ENCODE measurements at regions not wholly inside any gene's neighbourhood (a gene's known extent, or its start where the extent isn't known, plus 50 kb on each side); places are given as distances from the start of the nearest gene placed in this dataset.
"Not testable (repeated sequence)": the region's sequence is repeated elsewhere in the genome, so short reads cannot be mapped to it uniquely, and the experiment has no call there.

GRCh38 chr16:85521552-85522307 is 91.4 kb upstream of the GSE1 start:
- DNase-seq = no peak

GRCh38 chr16:85522308-85522841 is 90.7 kb upstream of the GSE1 start:
- no peak for DNase-seq

GRCh38 chr16:85522842-85523601 is 90.1 kb upstream of the GSE1 start:
- no peak for DNase-seq

GRCh38 chr16:85523602-85524364 is 89.3 kb upstream of the GSE1 start:
- DNase-seq = no peak

GRCh38 chr16:85524365-85524629 is 88.8 kb upstream of the GSE1 start:
- DNase-seq = no peak

- DNase-seq = no peak
These were observed 88.3 kb upstream of the GSE1 start for GRCh38 chr16:85524630-85525419.

GRCh38 chr16:85525420-85526184 is 87.5 kb upstream of the GSE1 start:
- DNase-seq = no peak

GRCh38 chr16:85526185-85526974 is 86.7 kb upstream of the GSE1 start:
- DNase-seq = no peak

- DNase-seq = no peak
These were observed 85.9 kb upstream of the GSE1 start for GRCh38 chr16:85527042-85527766.

GRCh38 chr16:85527767-85528297 is 85.3 kb upstream of the GSE1 start:
- DNase-seq = no peak

GRCh38 chr16:85528528-85529387 is 84.4 kb upstream of the GSE1 start:
- peak; percentile 58 for DNase-seq

- DNase-seq = no peak
These were observed 83.4 kb upstream of the GSE1 start for GRCh38 chr16:85529489-85530369.

GRCh38 chr16:85530370-85530739 is 82.8 kb upstream of the GSE1 start:
- DNase-seq = no peak

- DNase-seq = no peak
These were observed 81.6 kb upstream of the GSE1 start for GRCh38 chr16:85531516-85531915.

GRCh38 chr16:85532147-85532546 is 81.0 kb upstream of the GSE1 start:
- DNase-seq = no peak

GRCh38 chr16:85533593-85533992 is 79.5 kb upstream of the GSE1 start:
- DNase-seq = not testable (repeated sequence)

- no peak for DNase-seq
These were observed 78.4 kb upstream of the GSE1 start for GRCh38 chr16:85534536-85535351.
